ENCODE measurements at regions not wholly inside any gene's neighbourhood (a gene's known extent, or its start where the extent isn't known, plus 50 kb on each side); places are given as distances from the start of the nearest gene placed in this dataset.

- TF ChIP-seq EZH2 (IDR thresholded peaks at IDR 0.05) (no peak), POLR2AphosphoS5 (IDR thresholded peaks at IDR 0.05; ENCODE audit: borderline replicate concordance, low read depth, low read length) (no peak)
Measured at GRCh38 chr7:25754751-25755150, 397.2 kb upstream of the NFE2L3 start.

Measured in SK-N-MC (cell line).